C4-2B (cell line): ENCODE measurements at regions not wholly inside any gene's neighbourhood (a gene's known extent, or its start where the extent isn't known, plus 50 kb on each side); places are given as distances from the start of the nearest gene placed in this dataset.
A peak's percentile ranks its signal among the peaks of the same experiment; 100 is the strongest.
"Not testable (repeated sequence)": the region's sequence is repeated elsewhere in the genome, so short reads cannot be mapped to it uniquely, and the experiment has no call there.

ENCODE experiments used
- H3K27ac ChIP-seq: fragments of 450-650 bp; 2 replicates; pipeline ENCODE4 v1.5.1; 2017
- ZFX ChIP-seq: fragments of 450-650 bp; IDR thresholded peaks from 2 replicates; pipeline ENCODE4 v1.6.1; 2017
- TF ChIP-seq, protein P1 (sequence below): fragments of 450-650 bp; conservative IDR thresholded peaks from 2 replicates; pipeline ENCODE4 v1.5.1; 2017; ENCODE audit warnings: mild to moderate bottlenecking

- TF ChIP-seq, protein P1, sequence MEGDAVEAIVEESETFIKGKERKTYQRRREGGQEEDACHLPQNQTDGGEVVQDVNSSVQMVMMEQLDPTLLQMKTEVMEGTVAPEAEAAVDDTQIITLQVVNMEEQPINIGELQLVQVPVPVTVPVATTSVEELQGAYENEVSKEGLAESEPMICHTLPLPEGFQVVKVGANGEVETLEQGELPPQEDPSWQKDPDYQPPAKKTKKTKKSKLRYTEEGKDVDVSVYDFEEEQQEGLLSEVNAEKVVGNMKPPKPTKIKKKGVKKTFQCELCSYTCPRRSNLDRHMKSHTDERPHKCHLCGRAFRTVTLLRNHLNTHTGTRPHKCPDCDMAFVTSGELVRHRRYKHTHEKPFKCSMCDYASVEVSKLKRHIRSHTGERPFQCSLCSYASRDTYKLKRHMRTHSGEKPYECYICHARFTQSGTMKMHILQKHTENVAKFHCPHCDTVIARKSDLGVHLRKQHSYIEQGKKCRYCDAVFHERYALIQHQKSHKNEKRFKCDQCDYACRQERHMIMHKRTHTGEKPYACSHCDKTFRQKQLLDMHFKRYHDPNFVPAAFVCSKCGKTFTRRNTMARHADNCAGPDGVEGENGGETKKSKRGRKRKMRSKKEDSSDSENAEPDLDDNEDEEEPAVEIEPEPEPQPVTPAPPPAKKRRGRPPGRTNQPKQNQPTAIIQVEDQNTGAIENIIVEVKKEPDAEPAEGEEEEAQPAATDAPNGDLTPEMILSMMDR, result no peak
- TF ChIP-seq ZFX, result no peak
- no peak overlapping the region for H3K27ac ChIP-seq
These were observed 816.6 kb downstream of the GLUD2 start for GRCh38 chrX:121863976-121864375.

DNA sequence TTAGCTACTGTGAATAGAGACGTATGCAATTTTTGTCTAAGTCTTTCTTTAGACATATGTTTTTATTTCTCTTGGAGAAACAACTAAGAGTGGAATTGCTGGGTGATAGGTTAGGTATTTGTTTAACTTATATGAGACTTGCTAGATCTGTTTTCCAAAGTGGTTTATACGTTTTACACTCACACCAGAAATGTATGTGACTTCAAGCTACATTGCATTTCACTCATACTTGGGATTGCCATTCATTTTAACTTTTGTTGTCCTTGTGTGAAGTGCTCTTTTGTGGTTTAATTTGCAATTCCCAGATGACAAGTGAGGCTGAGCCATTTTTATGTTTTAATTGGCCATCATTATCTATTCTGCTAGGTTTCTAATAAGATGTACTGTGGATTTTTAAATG lies 817.2 kb downstream of the GLUD2 start:
- no peak overlapping the region for H3K27ac ChIP-seq
- no peak for TF ChIP-seq ZFX
- TF ChIP-seq, protein P1, result no peak

DNA sequence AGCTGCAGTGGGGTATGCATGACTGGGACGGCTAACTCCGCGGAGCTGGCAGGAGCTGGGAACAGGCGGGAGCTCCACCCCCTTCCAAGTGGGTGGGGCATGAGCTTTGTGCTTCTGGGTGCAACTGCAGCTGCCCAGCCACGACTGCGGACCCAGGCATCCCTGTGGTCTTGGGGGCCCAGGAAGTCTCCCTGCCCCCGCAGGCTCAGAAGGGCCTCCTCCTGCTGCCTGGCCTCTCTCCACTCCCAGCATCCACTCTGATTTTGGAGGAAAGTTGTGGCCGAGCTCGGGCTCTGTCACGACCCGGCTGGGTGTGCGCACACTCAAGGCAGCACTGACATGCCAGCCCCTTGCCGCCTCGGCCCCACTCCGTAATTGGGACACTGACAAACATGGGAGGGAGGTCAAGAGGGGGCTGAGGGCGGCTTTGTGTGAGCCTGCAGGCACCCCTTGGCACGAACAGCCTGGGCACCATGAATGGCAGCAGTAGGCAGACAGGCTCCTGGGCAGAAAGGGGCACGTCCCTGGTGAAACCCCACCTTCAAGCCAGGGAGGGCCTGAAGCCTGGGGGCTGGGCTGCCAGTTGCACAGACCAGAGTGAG lies 822.6 kb downstream of the GLUD2 start:
- TF ChIP-seq, protein P1, result no peak
- no peak for TF ChIP-seq ZFX
- H3K27ac ChIP-seq, result peak overlapping the region; percentile 54

DNA sequence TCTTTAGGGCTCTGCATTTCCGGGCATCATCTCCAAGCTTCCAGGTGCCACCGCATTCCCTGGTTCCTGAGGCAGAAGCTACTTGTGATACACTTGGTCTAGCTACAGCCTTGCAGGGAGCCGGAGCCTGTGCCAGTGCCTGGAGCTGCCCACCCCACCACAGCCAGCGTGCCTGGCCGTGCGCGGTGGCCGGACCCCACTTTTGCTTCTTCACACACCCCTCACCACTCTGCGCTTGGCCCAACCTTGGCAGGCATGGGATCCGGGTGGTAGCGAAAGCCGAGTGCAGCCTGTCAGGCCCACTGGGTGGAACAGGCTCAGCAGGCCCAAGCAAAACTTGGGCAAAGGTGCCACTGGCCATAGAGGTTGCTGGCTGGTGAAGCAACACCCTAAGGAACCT lies 823.7 kb downstream of the GLUD2 start:
- TF ChIP-seq, protein P1, result no peak
- TF ChIP-seq ZFX, result no peak
- H3K27ac ChIP-seq, result peak overlapping the region; percentile 54

- H3K27ac ChIP-seq, result no peak overlapping the region
- no peak for TF ChIP-seq ZFX
- TF ChIP-seq, protein P1, result no peak
These were observed 828.9 kb downstream of the GLUD2 start for GRCh38 chrX:121876305-121876704.

- not testable (repeated sequence) for H3K27ac ChIP-seq
These were observed 829.9 kb downstream of the GLUD2 start for GRCh38 chrX:121877337-121877736.

DNA sequence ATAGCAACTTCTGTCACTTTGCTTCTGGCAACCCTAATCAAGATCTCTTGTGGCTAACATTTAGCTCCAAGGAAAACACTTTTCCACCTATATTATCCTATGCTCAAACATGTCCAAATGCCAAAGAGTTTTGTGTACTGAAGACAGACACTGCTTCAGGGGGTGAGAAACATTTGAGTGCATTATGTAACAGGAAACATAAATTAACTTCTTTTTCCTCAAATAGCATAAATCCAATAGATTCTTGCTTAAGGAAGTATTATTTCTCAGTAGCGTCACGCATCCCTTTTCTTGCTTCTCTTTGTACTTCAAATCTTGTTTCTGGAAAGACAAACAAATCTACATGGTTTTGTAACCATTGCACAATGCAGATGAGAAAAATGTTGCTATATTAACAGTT lies 839.1 kb downstream of the GLUD2 start:
- TF ChIP-seq, protein P1, result no peak
- no peak for TF ChIP-seq ZFX
- H3K27ac ChIP-seq, result no peak overlapping the region

- TF ChIP-seq, protein P1, result no peak
- no peak for TF ChIP-seq ZFX
- H3K27ac ChIP-seq, result no peak overlapping the region
These were observed 847.3 kb downstream of the GLUD2 start for GRCh38 chrX:121894756-121895155.
